ENCODE measurements at regions not wholly inside any gene's neighbourhood (a gene's known extent, or its start where the extent isn't known, plus 50 kb on each side); places are given as distances from the start of the nearest gene placed in this dataset.
"Not testable (repeated sequence)": the region's sequence is repeated elsewhere in the genome, so short reads cannot be mapped to it uniquely, and the experiment has no call there.

DNA sequence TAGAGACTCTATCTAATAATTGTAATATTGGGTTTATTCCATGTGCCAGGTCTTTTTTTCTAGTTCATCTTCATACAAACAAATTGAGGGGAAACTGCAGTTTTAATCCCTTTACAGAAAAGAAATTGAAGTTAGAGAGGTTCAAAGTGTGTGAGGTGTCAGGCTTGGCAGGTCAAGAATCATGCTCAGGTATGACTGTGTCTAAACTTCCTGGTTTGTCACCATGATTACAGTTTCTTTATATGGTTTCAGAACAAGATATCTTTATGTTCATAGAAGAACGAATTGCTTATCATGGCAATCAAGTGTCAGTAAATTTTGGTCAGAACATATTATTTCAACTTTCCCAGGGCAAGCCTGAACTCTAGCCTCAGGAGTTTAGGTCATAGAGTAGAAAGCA lies 460.4 kb downstream of the RAPGEF2 start:
- no peak for DNase-seq (ENCODE audit: low read depth, low spot score)
- in situ Hi-C loops (cut with HindIII; ENCODE audit: low pct_unique_long_range_greater_than_20kb, low sequenced_read_pairs), result no loop called here

DNA sequence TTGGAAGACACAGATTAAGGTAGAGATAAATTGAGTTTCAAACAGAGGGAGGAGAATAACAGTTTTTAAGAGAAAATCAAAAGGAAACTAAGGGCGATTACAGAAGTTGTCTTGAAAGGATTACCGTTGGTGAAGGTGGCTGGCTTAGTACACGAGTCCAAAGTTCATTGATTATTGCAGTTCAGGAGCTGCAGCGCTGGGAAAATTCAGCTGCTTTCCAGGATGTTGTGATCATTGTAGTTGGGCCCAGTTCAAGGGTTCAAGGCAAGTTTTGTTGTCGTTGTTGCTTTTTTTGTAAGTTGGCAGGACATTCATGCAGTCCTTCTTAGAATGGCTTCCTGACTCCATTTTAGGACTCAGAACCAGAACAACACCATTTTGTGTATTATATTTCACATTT lies 461.7 kb downstream of the RAPGEF2 start:
- in situ Hi-C loops (cut with HindIII; ENCODE audit: low pct_unique_long_range_greater_than_20kb, low sequenced_read_pairs), result no loop called here
- no peak for DNase-seq (ENCODE audit: low read depth, low spot score)

DNA sequence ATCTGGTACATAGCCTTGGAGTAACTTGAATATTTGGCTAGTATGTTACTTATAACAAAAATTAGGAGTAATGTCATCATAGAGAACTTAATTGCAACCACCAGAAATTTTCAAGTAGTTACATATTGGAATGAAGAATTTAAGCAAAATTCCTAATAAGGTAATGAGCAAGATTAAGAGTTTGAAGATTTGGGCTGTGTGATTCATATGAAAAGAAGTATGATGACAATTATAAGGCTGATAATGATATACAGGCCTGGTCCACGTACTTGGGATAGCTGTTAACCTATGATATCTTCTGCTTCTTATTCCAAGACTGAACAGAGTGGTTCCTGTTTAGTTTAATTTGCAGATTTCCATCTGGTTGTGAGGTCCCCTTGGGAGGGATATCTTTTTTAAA lies 463.9 kb downstream of the RAPGEF2 start:
- in situ Hi-C loops (cut with HindIII; ENCODE audit: low pct_unique_long_range_greater_than_20kb, low sequenced_read_pairs), result no loop called here
- DNase-seq (ENCODE audit: low read depth, low spot score), result no peak

DNA sequence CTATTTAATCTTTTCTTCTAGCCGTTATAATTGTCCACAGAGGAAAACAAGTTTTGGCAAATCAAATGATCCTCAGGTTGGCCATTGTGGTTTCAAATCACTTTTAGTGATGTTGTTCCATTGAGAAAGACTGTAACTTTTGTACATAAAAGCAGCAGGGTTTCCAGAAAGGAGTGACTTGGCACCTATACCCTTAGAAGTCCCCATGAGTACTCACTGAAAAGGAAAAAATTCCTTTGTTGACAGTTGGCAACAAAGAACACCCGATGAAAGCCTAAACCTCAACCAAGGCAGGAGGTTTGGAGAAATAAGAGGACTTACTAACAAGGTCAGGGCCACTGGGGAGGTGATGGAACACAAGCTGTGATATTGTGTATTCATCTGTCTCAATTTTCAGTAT lies 474.4 kb downstream of the RAPGEF2 start:
- in situ Hi-C loops (cut with HindIII; ENCODE audit: low pct_unique_long_range_greater_than_20kb, low sequenced_read_pairs), result no loop called here
- no peak for DNase-seq (ENCODE audit: low read depth, low spot score)

DNA sequence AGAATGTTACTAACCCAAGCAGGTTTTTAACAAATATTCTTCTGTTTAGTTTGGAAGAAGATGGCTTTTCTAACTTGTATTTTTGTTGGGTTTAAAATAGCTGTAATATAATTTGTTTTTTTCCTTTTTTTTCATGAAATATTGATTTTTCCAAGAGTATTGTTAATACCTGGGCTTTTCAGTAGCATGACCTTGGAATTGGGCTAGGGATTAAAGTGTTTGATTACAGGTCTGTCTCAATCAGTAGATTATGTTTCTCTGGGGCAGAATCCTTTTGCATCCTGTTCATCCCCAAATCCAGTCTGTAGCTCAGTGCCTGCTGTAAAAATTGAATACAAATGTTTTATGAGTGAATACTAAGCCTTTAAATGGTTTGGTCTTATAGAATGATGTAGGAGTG lies 479.8 kb downstream of the RAPGEF2 start:
- DNase-seq (ENCODE audit: low read depth, low spot score), result no peak
- in situ Hi-C loops (cut with HindIII; ENCODE audit: low pct_unique_long_range_greater_than_20kb, low sequenced_read_pairs), result no loop called here

DNA sequence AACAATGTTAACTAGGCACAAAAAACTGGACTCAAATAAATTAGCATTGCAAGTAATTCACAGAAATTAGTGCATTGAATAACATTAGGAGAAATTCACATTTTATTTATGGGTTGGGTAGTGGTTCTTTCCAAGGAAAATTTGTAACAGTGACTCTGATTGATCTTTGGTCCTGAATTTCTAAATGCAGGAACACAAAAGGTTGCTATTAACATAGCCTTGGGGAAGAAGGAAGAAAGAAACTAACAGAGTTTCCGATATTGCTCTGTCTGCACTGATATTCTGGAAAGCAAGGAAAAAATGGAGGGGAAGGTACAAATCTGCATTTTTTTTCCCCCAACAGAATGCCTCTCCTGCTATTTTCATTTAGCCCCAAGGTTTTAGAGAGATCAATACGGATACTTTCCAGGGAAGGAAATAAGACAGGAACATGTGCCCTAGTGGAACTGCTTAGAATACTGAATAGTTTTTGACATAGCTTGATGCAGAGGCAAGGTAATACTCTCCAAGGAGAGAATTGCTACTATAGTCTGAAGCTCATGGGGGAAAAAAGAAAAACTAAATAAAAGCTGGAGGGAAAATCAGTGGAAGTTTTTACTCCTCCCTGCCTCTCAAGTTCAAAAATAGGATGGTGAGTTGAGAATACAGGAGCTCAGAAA lies 490.1 kb downstream of the RAPGEF2 start:
- in situ Hi-C loops (cut with HindIII; ENCODE audit: low pct_unique_long_range_greater_than_20kb, low sequenced_read_pairs), result no loop called here
- no peak for DNase-seq (ENCODE audit: low read depth, low spot score)

DNA sequence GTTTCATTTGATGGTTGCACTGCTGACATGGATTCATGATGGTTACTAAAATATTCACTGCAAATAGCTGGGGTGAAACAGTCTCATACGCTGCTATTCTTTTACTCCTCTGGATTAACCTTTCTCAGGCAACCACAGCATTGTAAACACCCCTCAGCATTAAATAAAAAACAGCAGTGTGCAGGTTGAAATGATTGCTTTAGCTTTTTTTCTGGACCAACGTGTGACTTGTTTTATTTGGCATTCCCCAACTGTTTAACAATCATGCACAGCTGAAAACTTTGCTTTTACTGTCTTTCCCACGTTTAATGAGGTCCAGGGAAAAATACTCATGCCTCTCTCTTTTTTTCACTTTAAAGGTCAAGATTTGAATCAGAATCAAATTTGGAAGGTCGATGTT lies 490.8 kb downstream of the RAPGEF2 start:
- DNase-seq (ENCODE audit: low read depth, low spot score), result no peak
- in situ Hi-C loops (cut with HindIII; ENCODE audit: low pct_unique_long_range_greater_than_20kb, low sequenced_read_pairs), result no loop called here

DNA sequence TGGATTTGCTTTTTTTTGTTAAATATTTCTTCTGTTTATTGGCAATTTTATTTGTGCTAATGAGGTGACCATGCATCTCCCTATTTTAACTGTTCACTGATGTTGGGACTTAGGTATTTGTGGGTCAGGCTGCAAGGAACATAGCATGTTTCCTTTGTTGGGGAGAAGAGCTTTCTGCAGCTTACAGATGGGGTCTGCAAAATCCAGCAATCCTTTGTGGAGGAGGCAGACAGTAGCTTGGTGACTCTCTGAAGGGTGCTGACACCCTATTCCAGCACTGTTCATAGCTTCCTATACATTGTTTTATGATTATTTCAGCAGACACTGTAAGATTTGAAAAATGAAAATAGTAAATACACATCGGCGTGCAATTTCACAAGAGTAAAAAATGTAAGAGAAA lies 491.7 kb downstream of the RAPGEF2 start:
- in situ Hi-C loops (cut with HindIII; ENCODE audit: low pct_unique_long_range_greater_than_20kb, low sequenced_read_pairs), result no loop called here
- no peak for DNase-seq (ENCODE audit: low read depth, low spot score)

DNA sequence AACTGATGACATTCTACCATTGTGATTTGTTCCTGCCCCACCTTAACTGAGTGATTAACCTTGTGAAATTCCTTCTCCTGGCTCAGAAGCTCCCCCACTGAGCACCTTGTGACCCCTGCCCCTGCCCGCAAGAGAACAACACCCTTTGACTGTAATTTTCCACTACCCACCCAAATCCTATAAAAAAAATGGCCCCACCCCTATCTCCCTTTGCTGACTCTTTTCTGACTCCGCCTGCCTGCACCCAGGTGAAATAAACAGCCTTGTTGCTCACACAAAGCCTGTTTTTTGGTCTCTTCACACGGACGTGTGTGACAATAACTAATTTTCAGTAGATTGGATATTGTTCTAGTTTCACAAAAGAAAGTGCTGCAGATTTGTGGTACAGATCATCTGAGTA lies 492.2 kb downstream of the RAPGEF2 start:
- in situ Hi-C loops (cut with HindIII; ENCODE audit: low pct_unique_long_range_greater_than_20kb, low sequenced_read_pairs); DNase-seq (ENCODE audit: low read depth, low spot score): not testable (repeated sequence)

DNA sequence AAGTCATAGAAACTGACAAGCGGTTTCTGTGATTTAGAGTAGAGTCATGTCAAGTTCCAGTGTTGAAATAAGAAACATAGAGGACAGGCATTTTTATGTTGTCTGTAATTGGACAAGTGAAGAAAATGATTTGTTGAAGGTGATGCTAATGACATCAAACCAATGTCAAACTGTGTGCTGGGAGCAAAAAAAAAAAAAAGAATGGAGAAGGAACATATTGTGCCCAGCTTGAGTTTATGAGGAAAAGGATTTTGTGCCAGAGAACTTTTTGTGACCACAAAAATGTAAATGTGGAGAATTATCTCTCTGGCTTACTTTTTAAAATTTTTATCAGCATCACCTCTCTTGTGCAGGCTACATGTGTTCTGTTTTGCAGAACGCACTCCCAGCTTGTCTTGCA lies 495.7 kb downstream of the RAPGEF2 start:
- in situ Hi-C loops (cut with HindIII; ENCODE audit: low pct_unique_long_range_greater_than_20kb, low sequenced_read_pairs), result no loop called here
- no peak for DNase-seq (ENCODE audit: low read depth, low spot score)

DNA sequence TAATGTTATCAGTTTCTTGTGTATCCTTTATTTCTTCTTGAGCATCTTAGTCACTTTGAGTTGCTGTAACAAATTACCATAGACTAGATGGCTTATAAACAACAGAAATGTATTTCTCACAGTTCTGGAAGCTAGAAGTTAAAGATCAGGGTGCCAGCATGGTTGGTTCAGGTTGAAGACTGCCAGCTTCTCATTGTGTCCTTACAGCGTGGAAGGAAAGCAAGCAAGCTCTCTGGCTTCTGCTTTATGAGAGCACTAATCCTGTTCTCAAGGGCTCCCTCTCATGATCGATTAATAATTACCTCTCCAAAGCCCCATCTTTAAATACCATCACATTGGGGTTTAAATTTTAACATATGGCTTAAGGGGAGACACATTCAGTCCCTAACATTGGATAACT lies 497.2 kb downstream of the RAPGEF2 start:
- no peak for DNase-seq (ENCODE audit: low read depth, low spot score)
- in situ Hi-C loops (cut with HindIII; ENCODE audit: low pct_unique_long_range_greater_than_20kb, low sequenced_read_pairs), result no loop called here

DNA sequence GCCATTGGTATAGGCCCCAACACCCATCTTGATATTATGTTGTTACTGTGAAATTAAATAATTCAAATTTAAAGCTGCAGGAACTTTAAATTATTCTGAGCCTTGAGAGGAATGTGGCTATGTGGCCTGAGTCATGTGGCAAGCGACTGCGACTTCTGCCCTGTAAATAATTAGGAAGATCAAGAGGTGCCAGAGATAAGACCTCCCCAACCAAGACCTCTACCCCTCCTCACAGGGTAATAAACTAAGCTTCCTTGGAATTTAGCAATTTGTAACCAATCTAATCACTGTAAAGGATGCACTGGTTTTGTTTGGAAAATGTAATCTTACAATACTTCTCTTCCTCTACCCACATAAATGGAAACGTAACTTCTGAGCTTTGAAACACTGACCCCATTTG lies 501.9 kb downstream of the RAPGEF2 start:
- in situ Hi-C loops (cut with HindIII; ENCODE audit: low pct_unique_long_range_greater_than_20kb, low sequenced_read_pairs), result no loop called here
- DNase-seq (ENCODE audit: low read depth, low spot score), result no peak

DNA sequence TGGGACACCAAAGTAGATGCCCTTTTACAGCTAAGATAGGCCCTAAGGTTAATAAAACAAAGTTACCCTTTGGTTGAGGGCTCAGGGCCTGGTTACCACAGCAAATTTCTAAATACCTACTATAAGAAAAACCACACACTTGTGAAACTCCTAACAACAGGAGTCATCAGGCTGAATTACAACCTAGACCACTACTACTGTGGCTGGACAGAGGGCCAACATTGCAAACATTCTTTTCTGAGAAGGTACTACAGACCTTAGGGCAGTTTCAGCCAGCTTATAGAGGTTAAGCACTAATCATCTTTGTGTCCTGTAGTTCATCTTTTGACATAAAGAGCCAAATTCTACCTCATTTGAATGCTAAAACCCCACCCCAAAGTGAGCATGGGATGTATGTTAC lies 504.0 kb downstream of the RAPGEF2 start:
- in situ Hi-C loops (cut with HindIII; ENCODE audit: low pct_unique_long_range_greater_than_20kb, low sequenced_read_pairs), result no loop called here
- DNase-seq (ENCODE audit: low read depth, low spot score), result no peak

DNA sequence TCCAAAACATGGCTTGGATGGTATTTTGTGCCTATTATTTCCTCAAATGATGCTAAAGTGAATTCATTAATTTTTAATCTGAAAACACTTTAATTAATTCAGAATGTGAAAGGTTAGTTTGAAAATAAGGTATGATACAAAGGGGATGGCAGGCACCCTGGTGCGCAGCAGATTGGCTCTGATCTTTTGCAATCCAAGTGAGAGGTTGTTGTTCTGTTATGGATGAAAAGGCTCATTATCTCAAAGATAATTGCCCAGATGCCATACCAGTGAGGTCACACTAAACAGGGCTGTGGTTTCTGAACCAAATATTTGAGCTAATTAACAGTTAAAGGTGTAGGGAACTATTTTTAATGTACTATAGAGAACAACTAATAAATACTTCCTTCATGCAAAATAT lies 504.9 kb downstream of the RAPGEF2 start:
- in situ Hi-C loops (cut with HindIII; ENCODE audit: low pct_unique_long_range_greater_than_20kb, low sequenced_read_pairs), result no loop called here
- peak; percentile 2 for DNase-seq (ENCODE audit: low read depth, low spot score)

DNA sequence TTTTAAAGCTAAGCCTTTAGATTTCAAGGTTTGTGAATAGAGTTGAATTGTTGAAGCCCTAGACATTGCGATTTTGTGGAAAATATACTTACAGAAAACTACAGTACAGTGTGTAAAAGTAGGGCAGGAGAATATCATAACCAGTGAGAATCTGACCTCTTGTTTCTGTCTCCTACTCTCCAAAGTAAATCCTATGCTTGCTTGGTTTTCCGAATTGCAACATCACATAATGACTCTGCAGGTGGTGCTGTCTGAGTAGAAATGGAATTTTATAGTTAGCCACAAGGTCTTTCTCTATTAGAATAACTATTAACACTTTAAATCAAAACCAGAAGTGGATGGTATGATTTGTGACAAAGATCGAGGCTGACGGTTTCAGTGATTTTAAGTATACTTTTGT lies 505.6 kb downstream of the RAPGEF2 start:
- no peak for DNase-seq (ENCODE audit: low read depth, low spot score)
- in situ Hi-C loops (cut with HindIII; ENCODE audit: low pct_unique_long_range_greater_than_20kb, low sequenced_read_pairs), result no loop called here

DNA sequence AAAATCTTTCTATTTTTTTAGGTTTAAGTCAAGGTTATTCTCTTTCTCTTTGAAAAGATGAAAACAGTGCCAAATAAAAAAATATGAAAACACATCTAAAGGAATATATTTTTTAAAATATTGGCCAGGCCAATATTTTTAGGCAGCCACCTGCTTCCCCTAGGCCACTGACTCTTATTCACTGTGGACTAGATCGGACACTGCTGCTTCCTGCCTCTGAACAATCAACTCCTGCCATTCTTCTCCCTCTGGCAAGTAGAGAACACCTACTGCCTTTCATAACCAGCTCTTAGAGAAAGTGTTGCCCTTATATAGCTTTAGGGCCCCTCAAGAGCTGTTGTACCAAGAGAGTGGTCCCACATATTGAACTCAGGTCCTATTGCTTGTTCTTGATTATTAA lies 529.2 kb downstream of the RAPGEF2 start:
- in situ Hi-C loops (cut with HindIII; ENCODE audit: low pct_unique_long_range_greater_than_20kb, low sequenced_read_pairs), result no loop called here
- DNase-seq (ENCODE audit: low read depth, low spot score), result no peak

DNA sequence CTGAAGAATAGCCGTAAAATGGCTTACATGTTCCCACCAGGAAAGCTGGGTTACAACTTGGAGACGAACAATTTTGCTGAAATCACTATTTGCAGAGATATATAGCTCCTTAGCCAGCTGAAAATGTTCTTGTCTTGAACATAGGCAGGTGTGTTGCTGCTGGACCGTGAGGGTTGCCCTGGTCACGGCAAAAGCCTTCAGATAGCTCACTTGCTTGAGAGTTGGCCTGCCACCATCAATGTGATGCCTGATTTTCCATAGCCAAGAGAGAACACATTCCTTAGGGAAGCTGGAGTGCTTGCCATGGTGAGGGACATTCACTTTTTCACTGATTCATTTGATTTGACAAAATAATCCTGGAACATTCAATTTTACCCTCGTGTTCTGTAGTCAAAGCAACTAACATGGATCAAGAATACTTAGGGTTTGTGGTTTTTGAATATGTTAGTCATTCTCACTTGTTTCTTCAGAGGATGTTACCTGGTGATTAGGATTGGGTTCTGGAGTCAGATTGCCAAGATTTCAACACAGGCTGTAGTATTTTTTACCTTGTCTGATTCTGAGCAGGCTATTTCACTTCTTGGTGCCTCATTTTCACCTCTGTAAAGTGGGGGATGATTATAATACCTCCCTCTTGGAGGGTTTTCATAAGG lies 536.9 kb downstream of the RAPGEF2 start:
- in situ Hi-C loops (cut with HindIII; ENCODE audit: low pct_unique_long_range_greater_than_20kb, low sequenced_read_pairs), result no loop called here
- no peak for DNase-seq (ENCODE audit: low read depth, low spot score)

DNA sequence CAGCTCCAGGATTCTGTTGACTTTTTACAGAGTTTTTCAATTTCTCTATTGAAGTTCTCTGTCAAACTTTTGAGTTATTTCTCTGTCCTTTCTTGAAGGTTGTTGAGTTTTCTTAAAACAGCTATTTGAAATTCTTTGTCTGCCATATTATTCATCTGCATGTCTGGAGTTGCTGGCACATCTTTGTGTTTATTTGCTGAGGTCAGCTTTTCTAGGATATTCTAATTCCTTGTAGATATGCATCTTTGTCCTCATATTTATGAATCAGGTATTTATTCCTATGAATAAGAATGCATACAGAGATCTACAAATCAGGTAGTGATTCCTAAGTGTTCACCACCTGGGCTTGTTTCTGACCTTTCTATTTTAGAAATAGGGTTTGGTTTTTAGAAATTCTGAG lies 546.4 kb downstream of the RAPGEF2 start:
- in situ Hi-C loops (cut with HindIII; ENCODE audit: low pct_unique_long_range_greater_than_20kb, low sequenced_read_pairs), result no loop called here

DNA sequence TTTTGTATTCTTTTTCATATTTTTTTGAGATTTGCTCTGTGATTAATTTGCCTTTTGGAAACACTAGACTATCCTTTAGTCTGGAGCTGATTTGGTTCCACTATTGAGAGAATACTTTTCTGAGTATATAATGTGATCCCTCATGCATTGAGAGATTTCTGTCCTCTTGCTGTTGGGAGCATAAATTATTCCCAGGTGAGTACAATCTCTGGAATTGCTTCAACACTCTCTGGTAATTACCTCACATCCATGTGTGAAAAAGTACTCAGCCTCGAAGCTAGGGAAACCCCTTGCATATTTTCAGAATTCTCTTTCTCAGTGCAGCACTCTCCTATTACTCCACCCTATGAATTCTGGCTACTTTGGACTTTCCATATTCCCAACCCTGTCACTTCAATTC lies 550.0 kb downstream of the RAPGEF2 start:
- in situ Hi-C loops (cut with HindIII; ENCODE audit: low pct_unique_long_range_greater_than_20kb, low sequenced_read_pairs), result no loop called here
- DNase-seq (ENCODE audit: low read depth, low spot score), result no peak

More for the DNA sequence above, 546.4 kb downstream of the RAPGEF2 start:
- DNase-seq (ENCODE audit: low read depth, low spot score), result no peak

DNA sequence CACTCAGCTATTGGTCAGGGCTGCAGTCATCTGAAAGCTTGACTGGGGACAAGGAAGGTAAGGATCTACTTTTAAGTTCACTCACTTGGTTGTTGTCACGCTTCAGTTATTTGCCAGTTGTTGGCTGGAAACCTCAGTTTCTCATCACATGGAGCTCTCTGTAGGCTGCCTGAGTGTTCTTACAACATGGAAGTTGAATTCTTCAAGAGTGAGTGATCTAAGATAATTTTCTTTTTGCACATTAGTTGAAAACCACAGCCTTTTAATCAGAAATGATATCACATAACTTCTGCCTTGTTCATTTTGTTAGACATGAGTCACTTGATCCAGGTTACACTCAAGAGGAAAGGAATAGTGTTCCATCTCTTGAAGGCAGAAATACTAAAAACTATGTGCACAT lies 552.7 kb downstream of the RAPGEF2 start:
- in situ Hi-C loops (cut with HindIII; ENCODE audit: low pct_unique_long_range_greater_than_20kb, low sequenced_read_pairs), result no loop called here
- no peak for DNase-seq (ENCODE audit: low read depth, low spot score)

Measured in SK-MEL-5 (cell line).